CD4-positive, CD25-positive, alpha-beta regulatory T cell (primary cell): ENCODE measurements at regions not wholly inside any gene's neighbourhood (a gene's known extent, or its start where the extent isn't known, plus 50 kb on each side); places are given as distances from the start of the nearest gene placed in this dataset.
"Not testable (repeated sequence)": the region's sequence is repeated elsewhere in the genome, so short reads cannot be mapped to it uniquely, and the experiment has no call there.

Experiments
- ATAC-seq, 2 donors: fragments of 150-1000 bp; cut with Tn5 transposase; one replicate each; pipeline ENCODE4 v1.10.0; 2021; ENCODE audit warnings: low read depth in 2 of 2, moderate number of reproducible peaks in 2 of 2, moderate library complexity in 1 of 2
- DNase-seq, 3 donors: peaks; one replicate each; pipeline versions ENCODE4 v3.0.0 to v3.0.0-alpha.2; 2012 to 2022; ENCODE audit warnings: mixed read lengths in 1 of 3
- H3K27ac ChIP-seq: one replicate; pipeline ENCODE4 v1.7.0; 2013; ENCODE audit warnings: mild to moderate bottlenecking, low read length; ENCODE audit not compliant: insufficient read depth, poor library complexity, severe bottlenecking
- H3K27me3 ChIP-seq: one replicate; pipeline ENCODE4 v1.7.0; 2013; ENCODE audit warnings: low read length; ENCODE audit not compliant: control insufficient read depth, insufficient read depth
- H3K36me3 ChIP-seq: one replicate; pipeline ENCODE4 v1.7.0; 2013; ENCODE audit warnings: mild to moderate bottlenecking, low read length, moderate library complexity; ENCODE audit not compliant: control insufficient read depth, insufficient read depth
- H3K4me1 ChIP-seq: 2 replicates; pipeline ENCODE4 v1.7.0; 2013; ENCODE audit warnings: mild to moderate bottlenecking, low read length; ENCODE audit not compliant: insufficient read depth, control insufficient read depth, poor library complexity, severe bottlenecking
- H3K4me3 ChIP-seq: one replicate; pipeline ENCODE4 v1.7.0; 2013; ENCODE audit warnings: low read depth, mild to moderate bottlenecking, low read length, moderate library complexity
- H3K9me3 ChIP-seq, 2 experiments: 1 replicate in 1 of 2; 2 replicates in 1 of 2; pipeline ENCODE4 v1.7.0; 2013; ENCODE audit warnings: low read length in 2 of 2, mild to moderate bottlenecking in 1 of 2, moderate library complexity in 1 of 2; ENCODE audit not compliant: control insufficient read depth in 2 of 2
- H3K27ac Mint-ChIP-seq, 3 donors: one replicate each; pipeline ENCODE4 v1.8.0; 2020 to 2022; ENCODE audit warnings: mild to moderate bottlenecking in 3 of 3, mixed read lengths in 3 of 3, moderate library complexity in 2 of 3
- H3K27me3 Mint-ChIP-seq: one replicate; pipeline ENCODE4 v1.8.0; 2022; ENCODE audit warnings: mild to moderate bottlenecking, mixed read lengths
- H3K36me3 Mint-ChIP-seq: one replicate; pipeline ENCODE4 v1.8.0; 2020; ENCODE audit warnings: mixed read lengths
- H3K4me1 Mint-ChIP-seq, 4 donors: one replicate each; pipeline ENCODE4 v1.8.0; 2020 to 2022; ENCODE audit warnings: mixed read lengths in 4 of 4, mild to moderate bottlenecking in 1 of 4
- H3K4me3 Mint-ChIP-seq, 4 donors: one replicate each; pipeline ENCODE4 v1.8.0; 2020 to 2022; ENCODE audit warnings: mild to moderate bottlenecking in 4 of 4, mixed read lengths in 4 of 4, moderate library complexity in 3 of 4
- H3K9me3 Mint-ChIP-seq, 7 donors: one replicate each; pipeline ENCODE4 v1.8.0; 2020 to 2022; ENCODE audit warnings: mixed read lengths in 7 of 7, mild to moderate bottlenecking in 3 of 7, moderate library complexity in 2 of 7

DNA sequence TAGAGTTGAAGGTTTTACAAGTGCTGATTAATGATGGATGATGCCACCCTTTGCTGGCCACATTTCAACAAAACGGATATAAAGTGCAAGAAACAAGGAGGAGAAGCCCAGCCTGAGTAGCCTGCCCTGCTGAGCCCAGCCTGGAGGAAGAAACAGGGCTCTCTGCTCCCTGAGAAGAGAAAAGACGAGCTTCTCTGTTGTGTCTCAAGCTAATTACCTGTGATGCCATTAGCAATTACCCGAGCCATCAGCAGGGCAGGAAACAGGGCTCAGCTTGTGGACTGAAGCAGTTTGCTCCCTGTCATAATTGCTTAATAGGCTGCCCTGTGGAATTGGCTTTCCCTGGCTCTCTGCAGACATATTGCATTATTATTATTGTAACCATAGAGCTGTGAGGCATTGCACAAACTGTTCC lies 709.3 kb upstream of the AUTS2 start:
- Mint-ChIP-seq H3K4me3 (no peak overlapping the region), H3K9me3 (peaks cover 0 to 15% (median 2%) of the 10 kb centered on the region in 7 donors), H3K4me1 (no peaks in the 10 kb centered on the region), H3K27ac (no peak overlapping the region), H3K36me3 (no peaks in the 10 kb centered on the region), H3K27me3 (no peaks in the 10 kb centered on the region)
- Histone ChIP-seq H3K4me3 (no peak overlapping the region), H3K27ac (no peak overlapping the region), H3K27me3 (no peaks in the 10 kb centered on the region), H3K4me1 (no peaks in the 10 kb centered on the region), H3K36me3 (no peaks in the 10 kb centered on the region), H3K9me3 (no peaks in the 10 kb centered on the region)
- ATAC-seq, result no peak
- DNase-seq, result no peak

DNA sequence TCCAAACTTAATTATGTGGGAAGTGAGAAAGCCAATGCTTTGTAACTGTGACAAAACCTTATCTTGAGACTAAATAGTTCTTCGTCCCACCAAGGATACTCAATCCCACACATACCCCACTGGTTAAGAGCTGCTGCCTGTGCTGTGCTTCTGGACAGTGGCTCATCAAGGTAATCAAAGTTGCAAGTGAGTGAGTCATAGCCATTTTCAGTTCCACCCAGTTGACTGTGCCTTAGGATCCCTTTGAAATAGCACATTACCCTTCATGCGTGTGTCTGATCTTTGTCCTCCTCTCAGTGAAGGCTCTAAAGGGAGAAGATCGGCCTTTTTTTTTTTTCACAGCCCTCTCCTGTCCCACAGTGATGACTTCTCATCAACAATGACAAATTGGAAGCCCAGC lies 706.0 kb upstream of the AUTS2 start:
- H3K9me3 ChIP-seq, result no peaks in the 10 kb centered on the region
- no peak overlapping the region for H3K27ac ChIP-seq
- ATAC-seq (no peak), DNase-seq (no peak)
- H3K36me3 Mint-ChIP-seq, result no peaks in the 10 kb centered on the region
- H3K4me3 ChIP-seq, result no peak overlapping the region
- peaks cover 1 to 23% (median 7%) of the 10 kb centered on the region in 7 donors for H3K9me3 Mint-ChIP-seq
- no peaks in the 10 kb centered on the region for H3K27me3 ChIP-seq
- H3K4me1 ChIP-seq, result no peaks in the 10 kb centered on the region
- no peak overlapping the region for H3K4me3 Mint-ChIP-seq
- no peaks in the 10 kb centered on the region for H3K36me3 ChIP-seq
- H3K4me1 Mint-ChIP-seq, result no peaks in the 10 kb centered on the region
- H3K27ac Mint-ChIP-seq, result no peak overlapping the region
- H3K27me3 Mint-ChIP-seq, result no peaks in the 10 kb centered on the region

- DNase-seq, result no peak
- H3K4me1 Mint-ChIP-seq, result no peaks in the 10 kb centered on the region
- no peak for ATAC-seq
- H3K27me3 ChIP-seq, result no peaks in the 10 kb centered on the region
- no peak overlapping the region for H3K27ac Mint-ChIP-seq
- no peak overlapping the region for H3K4me3 Mint-ChIP-seq
- no peaks in the 10 kb centered on the region for H3K4me1 ChIP-seq
- H3K9me3 ChIP-seq, result no peaks in the 10 kb centered on the region
- H3K9me3 Mint-ChIP-seq, result peaks cover 0 to 26% (median 9%) of the 10 kb centered on the region in 7 donors
- no peaks in the 10 kb centered on the region for H3K27me3 Mint-ChIP-seq
- no peak overlapping the region for H3K4me3 ChIP-seq
- H3K36me3 Mint-ChIP-seq, result no peaks in the 10 kb centered on the region
- H3K27ac ChIP-seq, result no peak overlapping the region
- H3K36me3 ChIP-seq, result no peaks in the 10 kb centered on the region
These were observed 704.9 kb upstream of the AUTS2 start for GRCh38 chr7:68893411-68893810.

DNA sequence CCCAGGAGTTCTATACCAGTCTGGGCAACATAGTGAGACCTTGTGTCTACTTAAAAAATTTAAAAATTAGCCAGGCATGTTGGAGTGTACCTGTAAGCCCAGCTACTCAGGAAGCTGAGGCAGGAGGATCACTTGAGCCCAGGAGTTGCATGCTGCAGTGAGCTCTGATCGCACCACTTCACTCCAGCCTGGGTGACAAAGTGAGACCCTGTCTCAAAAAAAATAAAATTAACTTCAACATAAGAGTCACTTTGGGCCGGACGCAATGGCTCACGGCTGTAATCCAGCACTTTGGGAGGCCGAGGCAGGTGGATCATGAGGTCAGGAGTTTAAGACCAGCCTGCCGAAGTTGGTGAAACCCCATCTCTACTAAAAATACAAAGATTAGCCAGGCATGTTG lies 699.1 kb upstream of the AUTS2 start:
- H3K4me1 Mint-ChIP-seq, H3K36me3 Mint-ChIP-seq, H3K9me3 ChIP-seq, ATAC-seq, H3K4me1 ChIP-seq, DNase-seq, H3K27ac Mint-ChIP-seq, H3K36me3 ChIP-seq, H3K27me3 ChIP-seq, H3K27ac ChIP-seq, H3K4me3 Mint-ChIP-seq, H3K27me3 Mint-ChIP-seq, H3K4me3 ChIP-seq: not testable (repeated sequence)
- peaks cover 2 to 36% (median 11%) of the 10 kb centered on the region in 7 donors for H3K9me3 Mint-ChIP-seq

GRCh38 chr7:68900096-68900495 lies 698.2 kb upstream of the AUTS2 start:
- H3K4me1 ChIP-seq, result no peaks in the 10 kb centered on the region
- no peak for ATAC-seq

DNA sequence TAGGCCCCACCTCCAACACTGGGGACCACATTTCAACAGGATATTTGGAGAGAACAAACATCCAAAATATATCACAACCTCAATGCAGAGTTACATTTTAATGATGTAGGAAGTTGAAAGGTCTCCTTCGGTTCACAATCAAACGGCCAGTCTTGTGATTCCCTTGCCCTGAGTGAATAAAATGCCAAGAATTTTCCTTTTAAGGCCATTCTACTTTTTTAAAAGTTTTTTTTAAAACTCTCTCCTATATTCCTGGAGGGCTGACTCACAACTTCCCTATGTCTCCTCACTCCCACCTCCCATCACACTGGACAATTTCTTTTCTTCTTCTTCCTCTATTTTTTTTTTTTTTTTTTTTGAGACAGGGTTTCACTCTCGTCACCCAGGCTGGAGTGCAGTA lies 693.6 kb upstream of the AUTS2 start:
- Histone ChIP-seq H3K4me3 (no peak overlapping the region), H3K27me3 (no peaks in the 10 kb centered on the region), H3K4me1 (no peaks in the 10 kb centered on the region), H3K36me3 (no peaks in the 10 kb centered on the region), H3K27ac (no peak overlapping the region), H3K9me3 (peaks cover 2 to 11% of the 10 kb centered on the region in 2 experiments)
- Mint-ChIP-seq H3K9me3 (peaks cover 3 to 27% (median 12%) of the 10 kb centered on the region in 7 donors), H3K4me1 (no peaks in the 10 kb centered on the region), H3K27ac (no peak overlapping the region), H3K4me3 (no peak overlapping the region), H3K27me3 (no peaks in the 10 kb centered on the region), H3K36me3 (no peaks in the 10 kb centered on the region)
- DNase-seq (no peak), ATAC-seq (no peak)

More at GRCh38 chr7:68900096-68900495, 698.2 kb upstream of the AUTS2 start:
- Mint-ChIP-seq H3K4me1 (no peaks in the 10 kb centered on the region), H3K36me3 (no peaks in the 10 kb centered on the region), H3K9me3 (peaks cover 2 to 30% (median 12%) of the 10 kb centered on the region in 7 donors), H3K27me3 (no peaks in the 10 kb centered on the region), H3K4me3 (no peak overlapping the region), H3K27ac (no peak overlapping the region)
- Histone ChIP-seq H3K27ac (no peak overlapping the region), H3K36me3 (no peaks in the 10 kb centered on the region), H3K27me3 (no peaks in the 10 kb centered on the region), H3K9me3 (peaks cover 3 to 11% of the 10 kb centered on the region in 2 experiments), H3K4me3 (no peak overlapping the region)
- DNase-seq, result no peak

DNA sequence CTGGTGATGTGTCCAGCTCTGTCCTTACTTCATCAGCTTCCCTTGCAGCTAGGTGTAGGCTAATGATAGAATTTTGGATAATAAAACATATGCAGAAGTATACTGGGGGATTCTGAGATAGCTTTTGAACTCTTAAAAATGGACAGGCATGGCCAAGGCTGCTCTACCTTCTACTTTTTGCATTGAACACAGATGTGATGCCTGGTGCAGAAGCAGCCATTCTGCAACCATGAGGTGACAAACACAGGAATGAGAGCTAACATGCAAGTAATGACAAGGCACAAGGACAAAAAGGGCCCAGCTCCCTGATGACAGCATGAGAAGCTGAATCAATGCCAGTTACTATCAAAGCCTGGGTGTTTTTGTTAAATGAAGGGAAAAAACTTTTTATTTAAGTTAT lies 686.5 kb upstream of the AUTS2 start:
- no peaks in the 10 kb centered on the region for H3K4me1 Mint-ChIP-seq
- Histone ChIP-seq H3K27ac (no peak overlapping the region), H3K4me1 (no peaks in the 10 kb centered on the region), H3K4me3 (no peak overlapping the region), H3K36me3 (no peaks in the 10 kb centered on the region), H3K9me3 (peaks cover 0 to 13% of the 10 kb centered on the region in 2 experiments), H3K27me3 (no peaks in the 10 kb centered on the region)
- DNase-seq (no peak), ATAC-seq (no peak)
- H3K27ac Mint-ChIP-seq, result no peak overlapping the region
- H3K9me3 Mint-ChIP-seq, result peaks cover 2 to 23% (median 7%) of the 10 kb centered on the region in 7 donors
- no peaks in the 10 kb centered on the region for H3K36me3 Mint-ChIP-seq
- H3K4me3 Mint-ChIP-seq, result no peak overlapping the region
- no peaks in the 10 kb centered on the region for H3K27me3 Mint-ChIP-seq

GRCh38 chr7:68914006-68914405 lies 684.3 kb upstream of the AUTS2 start:
- Mint-ChIP-seq H3K4me1 (no peaks in the 10 kb centered on the region), H3K27ac (no peak overlapping the region), H3K36me3 (no peaks in the 10 kb centered on the region), H3K9me3 (peaks cover 2 to 28% (median 8%) of the 10 kb centered on the region in 7 donors), H3K4me3 (no peak overlapping the region), H3K27me3 (no peaks in the 10 kb centered on the region)
- Histone ChIP-seq H3K9me3 (peaks cover 0 to 19% of the 10 kb centered on the region in 2 experiments), H3K4me3 (no peak overlapping the region), H3K27ac (no peak overlapping the region), H3K36me3 (no peaks in the 10 kb centered on the region), H3K4me1 (no peaks in the 10 kb centered on the region), H3K27me3 (no peaks in the 10 kb centered on the region)
- DNase-seq (no peak), ATAC-seq (no peak)
